ENCODE measurements at regions not wholly inside any gene's neighbourhood (a gene's known extent, or its start where the extent isn't known, plus 50 kb on each side); places are given as distances from the start of the nearest gene placed in this dataset.

DNA sequence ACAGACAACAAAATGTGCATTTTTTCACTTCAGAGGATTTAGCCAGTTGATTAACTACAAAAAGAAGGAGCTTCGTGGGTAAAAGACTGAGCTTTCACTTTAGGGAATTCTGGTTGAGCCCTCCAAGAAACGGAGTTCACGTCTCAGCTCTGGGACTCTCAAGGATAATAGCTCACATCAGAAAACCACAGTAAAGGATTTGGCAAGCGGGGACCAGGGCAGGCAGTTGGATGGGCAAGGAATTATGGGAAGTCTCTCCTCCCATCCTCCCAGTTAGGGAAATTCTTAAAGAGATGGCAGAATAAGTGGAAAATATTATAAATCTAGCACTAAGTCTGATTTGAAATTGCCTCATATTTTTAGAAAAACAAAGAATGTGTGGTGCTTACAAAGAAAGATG is 188.3 kb upstream of the EOMES start:
- TF ChIP-seq EZH2 (IDR thresholded peaks at IDR 0.05; ENCODE audit: low read length, unreplicated experiment) (no peak), CTCF (conservative IDR thresholded peaks at IDR 0.05; ENCODE audit: low read depth, low read length) (no peak)

Data from PC-3 (cell line).